ENCODE measurements at regions not wholly inside any gene's neighbourhood (a gene's known extent, or its start where the extent isn't known, plus 50 kb on each side); places are given as distances from the start of the nearest gene placed in this dataset.

GRCh38 chr6:109292420-109292819 is 89.8 kb downstream of the CD164 start:
- TF ChIP-seq CTBP2 (IDR thresholded peaks at IDR 0.05; ENCODE audit: borderline replicate concordance, insufficient read depth, insufficient read length, low read length) (no peak), MAFK (IDR thresholded peaks at IDR 0.05; ENCODE audit: low read depth, low read length) (no peak), PHF8 (conservative IDR thresholded peaks at IDR 0.05; ENCODE audit: low read depth, low read length) (no peak), RNF2 (IDR thresholded peaks at IDR 0.05; ENCODE audit: borderline replicate concordance, low read depth, low read length, missing control alignments, poor library complexity, severe bottlenecking) (no peak), EZH2 (IDR thresholded peaks at IDR 0.05; ENCODE audit: low read depth, low read length, severe bottlenecking) (no peak), ATF2 (IDR thresholded peaks at IDR 0.05; ENCODE audit: low read length) (no peak)
- 0 out of 7 replicates have a peak, but pooled peaks cover 0 to 3% (median 0%) of the 10 kb centered on the region in 4 experiments for H3K27me3 ChIP-seq (replicated peaks in 1 of 4; ENCODE audit: control insufficient read depth in 3 of 4, extremely low read depth in 1 of 4, insufficient read depth in 3 of 4, low read length in 3 of 4)
- DNase-seq (ENCODE audit: low read depth in 1 of 2, low spot score in 2 of 2) = no peak
- H3K4me2 ChIP-seq (ENCODE audit: insufficient read depth in 1 of 2, low read depth in 2 of 2, low read length in 2 of 2) = no peak overlapping the region
- no peak overlapping the region for H3K18ac ChIP-seq (ENCODE audit: extremely low read depth, low read length)
- no peak overlapping the region for H3K56ac ChIP-seq (replicated peaks; ENCODE audit: insufficient read length, low read depth, low read length)
- no peak overlapping the region for H3K23ac ChIP-seq (ENCODE audit: insufficient read length)
- H3K27ac ChIP-seq (ENCODE audit: low read depth, low read length) = no peak overlapping the region
- no peak overlapping the region for H4K8ac ChIP-seq (ENCODE audit: extremely low read depth, insufficient read depth, low read length)
- no peaks in the 10 kb centered on the region for H3K79me1 ChIP-seq (ENCODE audit: low read depth, low read length)
- no peak overlapping the region for H4K91ac ChIP-seq (replicated peaks; ENCODE audit: insufficient read length, low read length)
- H3K14ac ChIP-seq (ENCODE audit: insufficient read length) = no peak overlapping the region
- no peak overlapping the region; the same call in 1 of the 2 replicates for H2AFZ ChIP-seq (ENCODE audit: low read length)
- FAIRE-seq = no peak
- 89% methylated on average over 2 of the region's 2 CpGs; no CpG with 5 or more reads in 1 of the 2 experiments for WGBS, 2 experiments (ENCODE audit: extremely low coverage in 1 of 2, insufficient coverage in 1 of 2, insufficient read length in 1 of 2, insufficient replicate concordance in 2 of 2, low coverage in 1 of 2, low lambda C conversion rate in 2 of 2, missing lambda C conversion rate in 1 of 2)
- H3K4ac ChIP-seq (replicated peaks; ENCODE audit: insufficient read length, low read depth, low read length) = no peak overlapping the region
- no peaks in the 10 kb centered on the region for H4K20me1 ChIP-seq (replicated peaks in 1 of 2; ENCODE audit: control insufficient read depth in 1 of 2, insufficient read depth in 2 of 2, low read length in 2 of 2)
- no peak overlapping the region for H2BK20ac ChIP-seq (ENCODE audit: low read length)
- H2BK5ac ChIP-seq (ENCODE audit: low read depth, low read length) = no peak overlapping the region
- H2BK12ac ChIP-seq (ENCODE audit: low read depth, low read length) = no peak overlapping the region
- H4K5ac ChIP-seq (ENCODE audit: insufficient read length, low read depth, low read length) = no peak overlapping the region
- H3K79me2 ChIP-seq (ENCODE audit: control insufficient read depth in 1 of 2, insufficient read depth in 2 of 2, low read length in 2 of 2) = no peaks in the 10 kb centered on the region
- H3K4me1 ChIP-seq (replicated peaks in 1 of 4; ENCODE audit: control insufficient read depth in 3 of 4, insufficient read depth in 4 of 4, low read length in 3 of 4) = peaks cover 0 to 4% (median 0%) of the 10 kb centered on the region in 4 experiments; a peak in 1 of 7 replicates
- H2BK15ac ChIP-seq (ENCODE audit: low read length) = no peak overlapping the region
- no peak overlapping the region; the same call in 1 of the 2 replicates for H2AK5ac ChIP-seq (ENCODE audit: low read depth, low read length)
- H2BK120ac ChIP-seq (replicated peaks; ENCODE audit: low read depth, low read length) = no peak overlapping the region
- H3K4me3 ChIP-seq (ENCODE audit: extremely low read depth in 1 of 4, insufficient read depth in 2 of 4, low read depth in 3 of 4, low read length in 4 of 4) = no peak overlapping the region
- H3K9ac ChIP-seq (replicated peaks in 1 of 4; ENCODE audit: extremely low read depth in 1 of 4, low read depth in 3 of 4, low read length in 3 of 4) = no peak overlapping the region
- H3K9me3 ChIP-seq (ENCODE audit: insufficient read depth in 2 of 2, low read depth in 1 of 2, low read length in 1 of 2) = no peaks in the 10 kb centered on the region
- no peaks in the 10 kb centered on the region for H3K23me2 ChIP-seq (ENCODE audit: low read depth, low read length)
- POLR2A ChIA-PET (ENCODE audit: partially characterized antibody) = interaction anchor here (0.9 kb wide), 1 partner anchor 91 kb away, joined by 3 read pairs; no protein-coding TSS in a partner anchor
- CTCF ChIA-PET (ENCODE audit: partially characterized antibody) = interaction anchor here (0.6 to 3.4 kb wide), 3 partner anchors 10 to 387 kb away, joined by 3 to 11 read pairs (median 7); no protein-coding TSS in a partner anchor
- H3K36me3 ChIP-seq (ENCODE audit: control insufficient read depth in 2 of 4, insufficient read depth in 4 of 4, low read length in 3 of 4) = no peaks in the 10 kb centered on the region; a peak in 1 of 8 replicates
